Pancreas (tissue), 10 donors: ENCODE measurements at regions not wholly inside any gene's neighbourhood (a gene's known extent, or its start where the extent isn't known, plus 50 kb on each side); places are given as distances from the start of the nearest gene placed in this dataset.
A peak's percentile ranks its signal among the peaks of the same experiment; 100 is the strongest.

Experiments used
- ATAC-seq, 4 donors: fragments of 200-7000 bp; cut with Tn5 transposase; one replicate each; pipeline versions ENCODE4 v1.8.0 to v1.9.1; 2020; ENCODE audit warnings: mild to moderate bottlenecking in 4 of 4, moderate library complexity in 4 of 4
- DNase-seq, 6 donors: peaks; one replicate each; pipeline ENCODE4 v3.0.0-alpha.2; 2020
- FAIRE-seq: peaks from 2 replicates; lab custom pipeline; 2012; peaks lifted over from hg19 to GRCh38; lab: Jason Lieb, UNC
- H3K27ac ChIP-seq, 4 donors: fragments of 200-600 bp; sonication (generic); 1 replicate in 3 of 4; 2 replicates in 1 of 4; pipeline versions ENCODE4 v1.5.0 to v1.8.0; 2020
- H3K27me3 ChIP-seq, 4 donors: fragments of 200-600 bp; one replicate each; pipeline ENCODE4 v1.8.0; 2021
- H3K36me3 ChIP-seq, 3 donors: fragments of 200-600 bp; sonication (generic) in 1 of 3; one replicate each; pipeline versions ENCODE4 v1.5.0 to v1.8.0; 2020 to 2021
- H3K4me1 ChIP-seq, 3 donors: fragments of 200-600 bp; one replicate each; pipeline ENCODE4 v1.8.0; 2021
- H3K4me3 ChIP-seq, 4 donors: fragments of 200-600 bp; sonication (generic) in 2 of 4; one replicate each; pipeline versions ENCODE4 v1.5.0 to v1.8.0; 2020 to 2021
- H3K9me3 ChIP-seq, 4 donors: fragments of 200-600 bp; one replicate each; pipeline ENCODE4 v1.8.0; 2021
- WGBS, 2 donors: extraction: QIAGEN DNeasy Blood & Tissue Kit; methylation state at CpG; one replicate each; pipeline ENCODE4 v1.1.7; 2013; 5-methylcytosine and 5-hydroxymethylcytosine counted together
- intact Hi-C, 3 donors: fragments of 100-400 bp; cut with DNase I; formaldehyde crosslinking; loops; one replicate each; pipeline versions ENCODE4 v1.11.1 to v1.14.2; 2022
- TF ChIP-seq, protein P1 (sequence below), 4 donors: fragments of 200-600 bp; sonication (generic) in 3 of 4; IDR thresholded peaks; one replicate each; pipeline versions ENCODE4 v1.5.0 to v1.8.0; 2021; ENCODE audit warnings: antibody characterized with exemption in 4 of 4
- donor health status: healthy with polysubstance abuse.
- donor health status: DM: no; HTN: no; CAD: no; lungs with moderate emphysema.
- donor health status: DM: no; HTN: no; CAD: no.
- donor health status: control.
- donor health status: control.
- donor health status: Bipolar disorder and iron deficiency.
- donor health status: DM: yes; HTN: yes; CAD: no.
- donor health status: DM: no; HTN: no; CAD: no.
- donor health status: DM: no; HTN: no; CAD: no.
- donor health status: DM: yes; HTN: yes; CAD: no.

DNA sequence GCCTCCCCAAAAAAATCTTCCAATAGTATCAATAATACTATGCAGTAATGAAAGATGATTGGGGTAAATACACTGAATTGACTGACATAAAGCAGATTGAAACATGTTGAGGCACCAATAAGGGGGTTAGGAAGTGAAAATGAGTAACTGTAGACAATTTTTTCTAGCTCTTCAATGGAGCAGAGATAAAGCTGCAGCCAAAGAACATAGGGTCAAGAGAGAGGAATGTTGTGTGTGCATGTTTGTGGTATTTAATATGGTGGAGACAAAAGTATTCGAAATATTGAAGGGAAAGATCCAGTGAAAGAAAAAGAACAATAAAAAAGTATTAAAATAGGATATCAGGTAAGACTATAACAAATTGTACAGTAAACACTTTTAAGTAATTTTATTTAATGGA, 450.0 kb upstream of the CCDC179 start:
- intact Hi-C loops = no loop called here
- Histone ChIP-seq H3K27me3 (no peaks in the 10 kb centered on the region), H3K36me3 (no peaks in the 10 kb centered on the region), H3K4me1 (no peaks in the 10 kb centered on the region), H3K9me3 (no peaks in the 10 kb centered on the region), H3K27ac (no peak overlapping the region), H3K4me3 (no peak overlapping the region)
- 84 to 92% methylated on average over 1 of the region's 1 CpG for WGBS, 2 donors
- no peak for ATAC-seq
- DNase-seq = no peak
- FAIRE-seq = no peak
- TF ChIP-seq, protein P1, sequence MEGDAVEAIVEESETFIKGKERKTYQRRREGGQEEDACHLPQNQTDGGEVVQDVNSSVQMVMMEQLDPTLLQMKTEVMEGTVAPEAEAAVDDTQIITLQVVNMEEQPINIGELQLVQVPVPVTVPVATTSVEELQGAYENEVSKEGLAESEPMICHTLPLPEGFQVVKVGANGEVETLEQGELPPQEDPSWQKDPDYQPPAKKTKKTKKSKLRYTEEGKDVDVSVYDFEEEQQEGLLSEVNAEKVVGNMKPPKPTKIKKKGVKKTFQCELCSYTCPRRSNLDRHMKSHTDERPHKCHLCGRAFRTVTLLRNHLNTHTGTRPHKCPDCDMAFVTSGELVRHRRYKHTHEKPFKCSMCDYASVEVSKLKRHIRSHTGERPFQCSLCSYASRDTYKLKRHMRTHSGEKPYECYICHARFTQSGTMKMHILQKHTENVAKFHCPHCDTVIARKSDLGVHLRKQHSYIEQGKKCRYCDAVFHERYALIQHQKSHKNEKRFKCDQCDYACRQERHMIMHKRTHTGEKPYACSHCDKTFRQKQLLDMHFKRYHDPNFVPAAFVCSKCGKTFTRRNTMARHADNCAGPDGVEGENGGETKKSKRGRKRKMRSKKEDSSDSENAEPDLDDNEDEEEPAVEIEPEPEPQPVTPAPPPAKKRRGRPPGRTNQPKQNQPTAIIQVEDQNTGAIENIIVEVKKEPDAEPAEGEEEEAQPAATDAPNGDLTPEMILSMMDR (IDR thresholded peaks at IDR 0.05) = no peak

DNA sequence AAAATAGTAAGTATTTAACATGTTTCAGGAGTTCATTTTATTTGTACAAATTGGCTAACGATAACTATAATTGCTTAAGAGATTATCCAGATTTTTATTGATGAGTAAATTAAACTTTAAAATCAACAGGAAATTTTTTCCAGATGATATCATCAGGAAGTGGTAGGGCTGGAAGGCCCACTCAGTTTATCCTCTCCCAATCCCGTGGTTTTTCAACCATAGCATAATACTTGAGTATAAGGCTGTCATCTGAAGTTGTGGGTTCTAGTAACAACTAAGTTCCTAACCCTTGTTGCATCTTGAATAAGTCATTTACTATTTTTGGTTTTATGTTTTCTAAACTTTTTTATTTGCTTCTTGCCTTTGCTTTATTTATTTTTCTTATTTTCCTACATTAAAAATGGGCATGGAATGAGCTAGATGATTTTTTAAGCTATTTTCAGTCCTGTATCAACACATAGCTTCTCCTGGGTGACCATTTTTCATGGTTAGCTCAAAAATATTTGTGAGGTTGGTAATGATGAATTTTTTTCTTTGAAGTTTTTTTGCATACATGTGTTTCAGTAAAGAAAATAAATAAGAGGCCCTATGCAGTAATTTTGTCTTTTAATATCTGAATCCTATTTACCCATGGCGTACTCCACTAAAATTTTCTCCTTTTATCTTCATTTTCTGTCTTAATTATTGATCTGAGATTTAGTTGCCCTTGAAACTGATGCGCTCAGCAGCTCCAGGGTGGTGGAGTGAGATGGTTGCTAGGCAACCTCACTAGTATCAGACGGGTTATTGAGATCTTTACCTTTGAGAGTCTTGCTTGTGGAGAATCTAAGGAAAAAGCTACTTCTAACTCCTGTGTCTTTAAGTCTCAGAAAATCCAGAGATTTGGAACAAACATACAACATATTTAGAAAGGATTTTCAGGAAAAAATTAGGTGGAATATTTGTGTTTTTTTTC, 452.0 kb upstream of the CCDC179 start:
- WGBS, 2 donors = 33 to 45% methylated on average over 5 of the region's 5 CpGs
- FAIRE-seq = no peak

DNA sequence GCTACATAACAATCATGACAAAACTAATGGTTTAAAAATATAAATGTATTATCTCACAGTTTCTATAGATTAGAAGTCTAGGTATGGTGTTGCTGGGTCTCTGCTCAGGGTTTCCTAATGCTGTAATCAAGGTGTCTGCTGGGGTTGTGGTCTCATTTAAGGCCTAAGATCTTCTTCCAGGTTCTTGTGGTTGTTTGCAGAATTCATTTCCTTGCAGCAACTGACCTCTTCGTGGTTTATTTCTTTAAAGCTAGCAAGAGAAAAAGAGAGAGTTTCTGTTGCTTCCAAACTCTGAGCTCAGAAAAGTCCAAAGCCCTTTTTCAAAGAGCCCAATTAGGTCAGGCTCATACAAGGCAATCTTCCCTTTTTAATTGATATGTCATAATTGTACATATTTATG, 452.7 kb upstream of the CCDC179 start:
- Histone ChIP-seq H3K9me3 (no peaks in the 10 kb centered on the region), H3K36me3 (no peaks in the 10 kb centered on the region), H3K4me1 (no peaks in the 10 kb centered on the region), H3K27ac (no peak overlapping the region), H3K27me3 (no peaks in the 10 kb centered on the region), H3K4me3 (no peak overlapping the region)
- intact Hi-C loops = no loop called here
- 55 to 57% methylated on average over 1 of the region's 1 CpG for WGBS, 2 donors
- no peak for FAIRE-seq
- TF ChIP-seq, protein P1 (IDR thresholded peaks at IDR 0.05) = no peak
- DNase-seq = no peak
- no peak for ATAC-seq

More for the DNA sequence above, 452.0 kb upstream of the CCDC179 start:
- Histone ChIP-seq H3K4me1 (no peaks in the 10 kb centered on the region), H3K36me3 (no peaks in the 10 kb centered on the region), H3K4me3 (no peak overlapping the region), H3K27me3 (no peaks in the 10 kb centered on the region), H3K9me3 (no peaks in the 10 kb centered on the region), H3K27ac (no peak overlapping the region)
- intact Hi-C loops = no loop called here
- ATAC-seq (peak in 1 of 4 donors; percentile 42), DNase-seq (no peak)
- TF ChIP-seq, protein P1 (IDR thresholded peaks at IDR 0.05) = no peak

DNA sequence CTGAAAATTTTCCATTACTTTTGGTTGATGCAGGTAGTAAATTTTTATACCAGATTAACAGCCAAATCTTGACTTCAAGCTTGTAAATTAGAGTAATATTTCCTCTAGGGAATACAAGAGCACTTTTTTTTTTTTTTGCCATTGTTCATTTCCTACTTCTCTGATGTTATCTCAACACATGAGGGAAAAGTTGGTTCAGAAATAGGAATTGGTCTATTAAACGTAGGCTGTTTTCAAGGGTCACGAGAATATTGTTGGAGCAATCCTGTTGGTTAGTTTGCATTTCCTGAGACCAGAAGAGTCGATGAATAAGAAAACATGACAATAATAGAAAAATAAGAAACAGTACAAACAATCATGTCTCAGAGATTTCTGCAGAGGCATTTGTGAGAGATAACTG, 453.9 kb upstream of the CCDC179 start:
- H3K36me3 ChIP-seq = no peaks in the 10 kb centered on the region
- ATAC-seq = no peak
- intact Hi-C loops = no loop called here
- H3K4me1 ChIP-seq = no peaks in the 10 kb centered on the region
- no peak for FAIRE-seq
- no peaks in the 10 kb centered on the region for H3K27me3 ChIP-seq
- no peaks in the 10 kb centered on the region for H3K9me3 ChIP-seq
- no peak overlapping the region for H3K4me3 ChIP-seq
- no peak for DNase-seq
- no peak overlapping the region for H3K27ac ChIP-seq
- TF ChIP-seq, protein P1 (IDR thresholded peaks at IDR 0.05) = no peak
- 84% methylated on average over 3 of the region's 3 CpGs for WGBS, 2 donors

DNA sequence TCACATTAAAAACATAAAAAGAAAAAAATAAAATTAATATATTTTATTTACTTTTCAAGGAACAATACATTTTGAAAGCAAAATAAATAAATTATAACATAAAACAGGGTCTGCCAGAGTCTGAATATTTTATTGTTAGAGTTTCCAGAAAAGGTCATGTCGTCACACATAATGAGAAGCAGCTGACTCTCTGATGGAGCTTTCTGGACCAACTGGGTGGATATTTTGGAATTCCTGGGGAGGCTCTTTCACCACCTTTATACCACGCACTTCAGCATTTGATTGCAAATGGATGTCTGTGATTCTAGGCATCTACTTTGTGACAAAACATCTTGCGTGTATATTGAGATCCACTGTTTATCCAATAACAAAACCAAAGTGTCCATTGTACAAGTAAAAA, 455.0 kb upstream of the CCDC179 start:
- H3K9me3 ChIP-seq = no peaks in the 10 kb centered on the region
- no peak overlapping the region for H3K27ac ChIP-seq
- H3K4me1 ChIP-seq = no peaks in the 10 kb centered on the region
- intact Hi-C loops = no loop called here
- WGBS, 2 donors = 94 to 98% methylated on average over 3 of the region's 3 CpGs
- H3K4me3 ChIP-seq = no peak overlapping the region
- no peak for FAIRE-seq
- H3K36me3 ChIP-seq = no peaks in the 10 kb centered on the region
- ATAC-seq = no peak
- no peak for DNase-seq
- no peaks in the 10 kb centered on the region for H3K27me3 ChIP-seq
- TF ChIP-seq, protein P1 (IDR thresholded peaks at IDR 0.05) = no peak
